K562 (cell line): ENCODE measurements at regions not wholly inside any gene's neighbourhood (a gene's known extent, or its start where the extent isn't known, plus 50 kb on each side); places are given as distances from the start of the nearest gene placed in this dataset.

Experiments
- ATAC-seq: fragments of 200-7000 bp; cut with Tn5 transposase; 3 replicates; pipeline ENCODE4 v1.9.1; 2020; ENCODE audit warnings: moderate library complexity
- BruUV-seq: library from RNA; stranded (reverse); fragments of 400-500 nt; replicated peaks from 2 replicates; lab custom pipeline; 2021; lab: Mats Ljungman, UMichigan
- CTCF ChIA-PET: fragments of 300-600 bp; formaldehyde crosslinking; extraction: SDS; loops from one replicate; lab custom pipeline; 2021; ENCODE audit warnings: low intra/inter-chr PET ratio; lab: Yijun Ruan, JAX
- POLR2A ChIA-PET: fragments of 300-600, 350-650 bp; sonication (Branson Sonifier 250); formaldehyde crosslinking; extraction: SDS; loops from one replicate; lab custom pipeline; 2021; ENCODE audit warnings: antibody characterized with exemption, inconsistent platforms; lab: Yijun Ruan, JAX
- DNase-seq, 4 experiments: peaks; one replicate each; pipeline versions ENCODE4 v3.0.0 to v3.0.0-alpha.2; 2011 to 2018; ENCODE audit warnings: low spot score in 3 of 4, mixed read lengths in 3 of 4; ENCODE audit errors: extremely low read depth in 1 of 4
- FAIRE-seq: peaks from 2 replicates; lab custom pipeline; 2011; peaks lifted over from hg19 to GRCh38; lab: Jason Lieb, UNC
- H2AFZ ChIP-seq: 2 replicates; pipeline ENCODE4 v1.6.0; 2011; ENCODE audit warnings: low read depth, low read length, control low read depth, inconsistent platforms
- H3K27ac ChIP-seq: fragments of 200-600 bp; 3 replicates; pipeline ENCODE4 v1.8.0; 2011; ENCODE audit warnings: low read depth, mild to moderate bottlenecking, control low read depth, inconsistent platforms, low read length, moderate library complexity, mixed read lengths; ENCODE audit errors: extremely low read depth
- H3K27me3 ChIP-seq, 2 experiments: fragments of 300-600 bp in 1 of 2; 2 replicates in 1 of 2; 3 replicates in 1 of 2; pipeline versions ENCODE4 v1.6.0 to v1.8.0; 2011; ENCODE audit warnings: inconsistent platforms in 2 of 2, low read length in 2 of 2, mild to moderate bottlenecking in 1 of 2, mixed read lengths in 1 of 2, moderate library complexity in 1 of 2; ENCODE audit not compliant: control insufficient read depth in 2 of 2, insufficient read depth in 2 of 2
- H3K36me3 ChIP-seq: fragments of 300-600 bp; 3 replicates; pipeline ENCODE4 v1.8.0; 2011; ENCODE audit warnings: mild to moderate bottlenecking, low read length, inconsistent platforms; ENCODE audit not compliant: control insufficient read depth, insufficient read depth
- H3K4me1 ChIP-seq, 2 experiments: fragments of 200-600 bp in 1 of 2; replicated peaks in 1 of 2; 2 replicates in 1 of 2; 3 replicates in 1 of 2; pipeline versions ENCODE4 v1.5.1 to v1.8.0; 2011; ENCODE audit warnings: inconsistent platforms in 2 of 2, low read length in 2 of 2, mild to moderate bottlenecking in 1 of 2, mixed read lengths in 1 of 2, moderate library complexity in 1 of 2; ENCODE audit not compliant: control insufficient read depth in 2 of 2, insufficient read depth in 2 of 2
- H3K4me2 ChIP-seq: 2 replicates; pipeline ENCODE4 v1.6.1; 2011; ENCODE audit warnings: low read length, control low read depth, inconsistent platforms, mixed read lengths; ENCODE audit not compliant: insufficient read depth
- H3K4me3 ChIP-seq: fragments of 200-600 bp; sonication (generic), shearing (Covaris generic); 2 replicates; pipeline ENCODE4 v1.5.1; 2016; ENCODE audit warnings: control low read depth, inconsistent platforms
- H3K79me2 ChIP-seq: fragments of 200-600 bp; 3 replicates; pipeline ENCODE4 v1.8.0; 2011; ENCODE audit warnings: low read length, inconsistent platforms; ENCODE audit not compliant: control insufficient read depth, insufficient read depth
- H3K9ac ChIP-seq, 2 experiments: 2 replicates each; pipeline versions ENCODE4 v1.6.0 to v1.6.1; 2011; ENCODE audit warnings: low read depth in 2 of 2, low read length in 2 of 2, control low read depth in 1 of 2, inconsistent platforms in 1 of 2, mild to moderate bottlenecking in 1 of 2, mixed read lengths in 1 of 2; ENCODE audit not compliant: insufficient read depth in 1 of 2
- H3K9me1 ChIP-seq: one replicate; pipeline ENCODE4 v1.6.0; 2011; ENCODE audit warnings: inconsistent platforms, mild to moderate bottlenecking, low read length, moderate library complexity; ENCODE audit not compliant: control insufficient read depth, insufficient read depth
- H3K9me3 ChIP-seq: replicated peaks from 2 replicates; pipeline ENCODE4 v1.5.1; 2011; ENCODE audit warnings: low read depth, low read length, inconsistent platforms; ENCODE audit not compliant: control insufficient read depth, insufficient read depth
- H4K20me1 ChIP-seq: replicated peaks from 2 replicates; pipeline ENCODE4 v1.6.1; 2011; ENCODE audit warnings: low read length, inconsistent platforms, mixed read lengths; ENCODE audit not compliant: control insufficient read depth, insufficient read depth
- CREB1 ChIP-seq, 2 experiments: sonication (generic) in 1 of 2; formaldehyde crosslinking in 1 of 2; IDR thresholded peaks; 2 replicates each; pipeline versions ENCODE4 v1.6.1 to v1.8.0; 2012 to 2022; ENCODE audit warnings: inconsistent platforms in 1 of 2, mild to moderate bottlenecking in 1 of 2, missing genetic modification reagents in 1 of 2, moderate library complexity in 1 of 2
- ETS1 ChIP-seq: conservative IDR thresholded peaks from 2 replicates; pipeline ENCODE4 v1.6.1; 2011; ENCODE audit warnings: low read depth, mild to moderate bottlenecking, low read length; ENCODE audit not compliant: control insufficient read depth
- ID3 ChIP-seq, 2 experiments: fragments of 250-450 bp in 1 of 2; fragments of 450-650 bp in 1 of 2; sonication (Bioruptor Pico) in 1 of 2; IDR thresholded peaks; 2 replicates each; pipeline versions ENCODE4 v1.6.1 to v1.8.0; 2016 to 2021; ENCODE audit warnings: mild to moderate bottlenecking in 2 of 2, moderate library complexity in 2 of 2, missing compliant biosample characterization in 1 of 2, missing genetic modification characterization in 1 of 2
- KDM4B ChIP-seq, 2 experiments: fragments of 450-650 bp in 1 of 2; sonication (generic) in 1 of 2; IDR thresholded peaks; 2 replicates each; pipeline ENCODE4 v1.6.1; 2016 to 2017; ENCODE audit warnings: borderline replicate concordance in 2 of 2, antibody characterized with exemption in 1 of 2, low read depth in 1 of 2, mild to moderate bottlenecking in 1 of 2
- MAZ ChIP-seq, 2 experiments: fragments of 450-650 bp in 1 of 2; sonication (generic) in 1 of 2; formaldehyde crosslinking; IDR thresholded peaks in 1 of 2; conservative IDR thresholded peaks in 1 of 2; 2 replicates each; pipeline versions ENCODE4 v1.4.0 to v1.5.0; 2020; ENCODE audit warnings: mild to moderate bottlenecking in 1 of 2, missing genetic modification reagents in 1 of 2
- PURB ChIP-seq: sonication (generic); formaldehyde crosslinking; IDR thresholded peaks from 2 replicates; pipeline ENCODE4 v1.9.0; 2021; ENCODE audit warnings: low read depth, mild to moderate bottlenecking, missing genetic modification reagents
- STAT5A ChIP-seq: IDR thresholded peaks from 2 replicates; pipeline ENCODE4 v1.6.1; 2012; ENCODE audit warnings: low read length, inconsistent platforms, borderline replicate concordance
- STAT5B ChIP-seq: fragments of 250-450 bp; sonication (Bioruptor Pico); IDR thresholded peaks from 2 replicates; pipeline ENCODE4 v1.8.0; 2021; ENCODE audit warnings: mild to moderate bottlenecking, inconsistent platforms
- TAF7 ChIP-seq: fragments of 450-650 bp; IDR thresholded peaks from 2 replicates; pipeline ENCODE4 v1.6.1; 2016; ENCODE audit warnings: missing genetic modification characterization, missing compliant biosample characterization
- ZBTB33 ChIP-seq: sonication (generic); formaldehyde crosslinking; IDR thresholded peaks from 2 replicates; pipeline ENCODE4 v1.8.1; 2023; ENCODE audit warnings: mild to moderate bottlenecking, missing genetic modification reagents
- ZFP1 ChIP-seq: fragments of 450-650 bp; formaldehyde crosslinking; IDR thresholded peaks from 2 replicates; pipeline ENCODE4 v1.4.0; 2020; ENCODE audit warnings: mild to moderate bottlenecking, mixed read lengths
- ZNF232 ChIP-seq: sonication (generic); formaldehyde crosslinking; IDR thresholded peaks from 2 replicates; pipeline ENCODE4 v1.8.0; 2022; ENCODE audit warnings: mild to moderate bottlenecking, missing genetic modification reagents
- WGBS: fragments of 100-300 bp; shearing (Covaris generic); methylation state at CpG from one replicate; pipeline ENCODE4 v1.1.6; 2016; ENCODE audit warnings: low coverage, mixed read lengths; ENCODE audit not compliant: insufficient coverage; ENCODE audit errors: missing lambda C conversion rate; 5-methylcytosine and 5-hydroxymethylcytosine counted together
- in situ Hi-C: fragments of 300-500 bp; cut with MboI; formaldehyde crosslinking; loops from 4 replicates; pipeline ENCODE4 v1.15.0; 2018; ENCODE audit warnings: inconsistent platforms, mixed read lengths
- intact Hi-C: fragments of 100-400 bp; cut with micrococcal nuclease; formaldehyde crosslinking; loops from 2 replicates; pipeline ENCODE4 v1.14.2; 2022

DNA sequence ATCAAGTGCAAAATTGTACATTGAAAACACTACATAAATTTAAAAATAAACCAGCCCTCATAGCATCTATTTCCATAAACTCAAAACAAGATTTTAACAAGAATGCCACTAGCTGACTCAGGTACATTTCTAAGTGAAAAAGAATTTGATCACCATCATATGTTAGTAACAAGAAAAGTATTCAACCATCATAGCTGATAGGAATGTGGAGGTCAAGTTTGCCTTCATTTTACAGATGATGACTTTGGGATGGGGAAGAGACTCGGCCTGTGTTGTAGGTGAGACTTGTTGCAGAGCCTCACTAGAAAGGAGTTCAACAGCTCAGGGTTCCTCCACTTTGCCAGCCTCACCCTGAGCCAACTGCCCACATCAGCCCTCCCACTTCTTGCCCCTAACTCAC lies 318.8 kb upstream of the FAM78B start:
- CTCF ChIA-PET, result no interaction called here
- POLR2A ChIA-PET, result no interaction called here
- Histone ChIP-seq H3K4me2 (no peak overlapping the region), H3K4me3 (no peak overlapping the region), H3K9me3 (no peaks in the 10 kb centered on the region), H3K9ac (no peak overlapping the region), H2AFZ (no peak overlapping the region), H3K9me1 (no peaks in the 10 kb centered on the region), H3K4me1 (peaks cover 4 to 40% of the 10 kb centered on the region in 2 experiments; a peak in 4 of 5 replicates), H3K36me3 (no peaks in the 10 kb centered on the region), H3K27me3 (no peaks in the 10 kb centered on the region), H3K79me2 (no peaks in the 10 kb centered on the region), H4K20me1 (no peaks in the 10 kb centered on the region), H3K27ac (no peak overlapping the region)
- no TSS peak for BruUV-seq
- intact Hi-C loops, result no loop called here
- WGBS, result 80% methylated on average over 1 of the region's 1 CpG
- FAIRE-seq (no peak), ATAC-seq (no peak), DNase-seq (no peak)
- in situ Hi-C loops, result no loop called here
- TF ChIP-seq STAT5B (CRISPR knock-in tag), result no peak
- no peak for TF ChIP-seq KDM4B (IDR thresholded peaks at IDR 0.05; ENCODE audit: borderline replicate concordance in 2 of 2, low read depth in 1 of 2)
- TF ChIP-seq ID3 (CRISPR knock-in tag; IDR thresholded peaks at IDR 0.05), result no peak
- no peak for TF ChIP-seq ID3 (tag; IDR thresholded peaks at IDR 0.05)
- no peak for TF ChIP-seq MAZ (CRISPR knock-in tag; conservative IDR thresholded peaks at IDR 0.05 in 1 of 2, IDR thresholded peaks at IDR 0.05 in 1 of 2)
- TF ChIP-seq ZFP1 (CRISPR knock-in tag), result no peak
- no peak for TF ChIP-seq STAT5A
- TF ChIP-seq TAF7 (tag), result no peak
- no peak for TF ChIP-seq ZNF232
- no peak for TF ChIP-seq ZBTB33 (CRISPR knock-in tag)
- no peak for TF ChIP-seq ETS1
- no peak for TF ChIP-seq PURB (CRISPR knock-in tag)
- no peak for TF ChIP-seq CREB1 (IDR thresholded peaks at IDR 0.05)
- TF ChIP-seq CREB1 (CRISPR knock-in tag; IDR thresholded peaks at IDR 0.05), result no peak
